DND-41 (cell line): ENCODE measurements at regions not wholly inside any gene's neighbourhood (a gene's known extent, or its start where the extent isn't known, plus 50 kb on each side); places are given as distances from the start of the nearest gene placed in this dataset.

ENCODE experiments used
- ATAC-seq: fragments of 200-7000 bp; cut with Tn5 transposase; 3 replicates; pipeline ENCODE4 v1.9.1; 2021; ENCODE audit warnings: low read depth; ENCODE audit not compliant: insufficient read depth
- DNase-seq: peaks from one replicate; pipeline ENCODE4 v3.0.0-alpha.2; 2020
- H2AFZ ChIP-seq: 2 replicates; pipeline ENCODE4 v1.6.0; 2012; ENCODE audit warnings: low read depth, low read length
- H3K27ac ChIP-seq: 2 replicates; pipeline ENCODE4 v1.5.1; 2012; ENCODE audit warnings: low read length, inconsistent platforms
- H3K27me3 ChIP-seq: fragments of 200-600 bp; sonication (generic); 2 replicates; pipeline ENCODE4 v1.6.0; 2012; ENCODE audit warnings: low read length, mild to moderate bottlenecking, inconsistent platforms; ENCODE audit not compliant: insufficient read depth, poor library complexity
- H3K36me3 ChIP-seq: 2 replicates; pipeline ENCODE4 v1.5.1; 2012; ENCODE audit warnings: low read length, inconsistent platforms; ENCODE audit not compliant: insufficient read depth
- H3K4me1 ChIP-seq: 2 replicates; pipeline ENCODE4 v1.5.1; 2012; ENCODE audit warnings: mild to moderate bottlenecking, low read length; ENCODE audit not compliant: insufficient read depth
- H3K4me2 ChIP-seq: 2 replicates; pipeline ENCODE4 v1.6.0; 2012; ENCODE audit warnings: mild to moderate bottlenecking, moderate library complexity, low read length, inconsistent platforms; ENCODE audit not compliant: insufficient read depth
- H3K4me3 ChIP-seq, 2 experiments: fragments of 200-600 bp in 1 of 2; shearing (Covaris generic) in 1 of 2; 2 replicates each; pipeline ENCODE4 v1.5.1; 2012 to 2016; ENCODE audit warnings: inconsistent platforms in 2 of 2, low read length in 2 of 2, mild to moderate bottlenecking in 2 of 2, low read depth in 1 of 2, moderate library complexity in 1 of 2
- H3K79me2 ChIP-seq: 2 replicates; pipeline ENCODE4 v1.6.0; 2012; ENCODE audit warnings: low read length, inconsistent platforms; ENCODE audit not compliant: insufficient read depth
- H3K9ac ChIP-seq: 2 replicates; pipeline ENCODE4 v1.6.0; 2012; ENCODE audit warnings: low read depth, mild to moderate bottlenecking, inconsistent platforms, low read length, moderate library complexity
- H3K9me3 ChIP-seq: 2 replicates; pipeline ENCODE4 v1.5.1; 2012; ENCODE audit warnings: low read length, moderate library complexity, mild to moderate bottlenecking, inconsistent platforms; ENCODE audit not compliant: insufficient read depth, severe bottlenecking
- H4K20me1 ChIP-seq: 2 replicates; pipeline ENCODE4 v1.6.0; 2012; ENCODE audit warnings: low read length; ENCODE audit not compliant: insufficient read depth
- EZH2 ChIP-seq: IDR thresholded peaks from 3 replicates; pipeline ENCODE4 v1.6.1; 2012; ENCODE audit warnings: borderline replicate concordance, low read depth, mild to moderate bottlenecking, moderate library complexity, low read length, inconsistent platforms; ENCODE audit not compliant: severe bottlenecking
- TF ChIP-seq, protein P1 (sequence below): IDR thresholded peaks from 2 replicates; pipeline ENCODE4 v1.5.1; 2012; ENCODE audit warnings: borderline replicate concordance, low read length, moderate library complexity, mild to moderate bottlenecking; ENCODE audit not compliant: poor library complexity, severe bottlenecking; ENCODE audit errors: extremely low read depth

GRCh38 chr11:97974798-97975498 lies 1045.8 kb upstream of the CNTN5 start:
- H3K9ac ChIP-seq = no peak overlapping the region
- H2AFZ ChIP-seq = no peak overlapping the region
- no peak for DNase-seq
- no peak for ATAC-seq
- no peaks in the 10 kb centered on the region for H3K27me3 ChIP-seq
- no peaks in the 10 kb centered on the region for H3K36me3 ChIP-seq
- H3K9me3 ChIP-seq = no peaks in the 10 kb centered on the region
- no peak for TF ChIP-seq EZH2
- TF ChIP-seq, protein P1, sequence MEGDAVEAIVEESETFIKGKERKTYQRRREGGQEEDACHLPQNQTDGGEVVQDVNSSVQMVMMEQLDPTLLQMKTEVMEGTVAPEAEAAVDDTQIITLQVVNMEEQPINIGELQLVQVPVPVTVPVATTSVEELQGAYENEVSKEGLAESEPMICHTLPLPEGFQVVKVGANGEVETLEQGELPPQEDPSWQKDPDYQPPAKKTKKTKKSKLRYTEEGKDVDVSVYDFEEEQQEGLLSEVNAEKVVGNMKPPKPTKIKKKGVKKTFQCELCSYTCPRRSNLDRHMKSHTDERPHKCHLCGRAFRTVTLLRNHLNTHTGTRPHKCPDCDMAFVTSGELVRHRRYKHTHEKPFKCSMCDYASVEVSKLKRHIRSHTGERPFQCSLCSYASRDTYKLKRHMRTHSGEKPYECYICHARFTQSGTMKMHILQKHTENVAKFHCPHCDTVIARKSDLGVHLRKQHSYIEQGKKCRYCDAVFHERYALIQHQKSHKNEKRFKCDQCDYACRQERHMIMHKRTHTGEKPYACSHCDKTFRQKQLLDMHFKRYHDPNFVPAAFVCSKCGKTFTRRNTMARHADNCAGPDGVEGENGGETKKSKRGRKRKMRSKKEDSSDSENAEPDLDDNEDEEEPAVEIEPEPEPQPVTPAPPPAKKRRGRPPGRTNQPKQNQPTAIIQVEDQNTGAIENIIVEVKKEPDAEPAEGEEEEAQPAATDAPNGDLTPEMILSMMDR = no peak
- H4K20me1 ChIP-seq = no peaks in the 10 kb centered on the region
- no peak overlapping the region for H3K4me3 ChIP-seq
- no peak overlapping the region for H3K4me2 ChIP-seq
- no peaks in the 10 kb centered on the region for H3K4me1 ChIP-seq
- H3K79me2 ChIP-seq = no peaks in the 10 kb centered on the region
- H3K27ac ChIP-seq = no peak overlapping the region

- no peak for ATAC-seq
- Histone ChIP-seq H3K79me2 (no peaks in the 10 kb centered on the region), H3K9me3 (no peaks in the 10 kb centered on the region), H2AFZ (no peak overlapping the region), H3K36me3 (no peaks in the 10 kb centered on the region), H3K4me3 (no peak overlapping the region), H3K27me3 (no peaks in the 10 kb centered on the region), H3K9ac (no peak overlapping the region), H4K20me1 (no peaks in the 10 kb centered on the region), H3K27ac (no peak overlapping the region), H3K4me1 (no peaks in the 10 kb centered on the region), H3K4me2 (no peak overlapping the region)
- no peak for DNase-seq
- TF ChIP-seq, protein P1 = no peak
- TF ChIP-seq EZH2 = no peak
Observed at GRCh38 chr11:97977726-97978125, 1043.0 kb upstream of the CNTN5 start.

DNA sequence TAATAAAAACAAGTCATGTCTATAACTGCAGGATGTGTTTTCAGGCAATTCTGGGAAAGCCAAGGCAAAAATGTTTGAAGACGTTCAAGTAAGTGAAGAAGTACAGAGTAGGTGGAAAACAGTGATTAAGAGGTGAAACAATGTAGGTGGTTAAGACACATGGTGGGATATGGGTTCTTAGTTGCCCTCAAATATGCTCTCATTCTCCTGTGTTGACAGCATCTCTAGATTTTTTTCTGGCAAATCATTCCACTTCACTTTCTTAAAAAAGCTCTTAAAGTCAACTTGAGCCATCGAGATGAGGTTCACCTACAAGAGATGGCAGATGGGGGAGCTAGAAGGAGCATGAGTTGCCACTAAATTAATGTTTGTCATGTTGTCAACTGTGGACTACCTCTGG lies 1041.0 kb upstream of the CNTN5 start:
- ATAC-seq = no peak

More for the DNA sequence above, 1041.0 kb upstream of the CNTN5 start:
- TF ChIP-seq, protein P1 = no peak
- Histone ChIP-seq H3K79me2 (no peaks in the 10 kb centered on the region), H3K9ac (no peak overlapping the region), H4K20me1 (no peaks in the 10 kb centered on the region), H3K4me1 (no peaks in the 10 kb centered on the region), H3K36me3 (no peaks in the 10 kb centered on the region), H3K27ac (no peak overlapping the region), H3K4me2 (no peak overlapping the region), H3K9me3 (no peaks in the 10 kb centered on the region), H3K4me3 (no peak overlapping the region), H3K27me3 (no peaks in the 10 kb centered on the region), H2AFZ (no peak overlapping the region)
- no peak for DNase-seq
